Esophagus muscularis mucosa (tissue), 4 donors: ENCODE measurements at regions not wholly inside any gene's neighbourhood (a gene's known extent, or its start where the extent isn't known, plus 50 kb on each side); places are given as distances from the start of the nearest gene placed in this dataset.

Experiments used
- DNase-seq: peaks from one replicate; pipeline ENCODE4 v3.0.0-alpha.2; 2017; ENCODE audit errors: extremely low spot score
- H3K27ac ChIP-seq, 4 donors: fragments of 200-600 bp; sonication (generic); replicated peaks in 1 of 4; 1 replicate in 3 of 4; 2 replicates in 1 of 4; pipeline ENCODE4 v1.5.1; 2016 to 2019; ENCODE audit warnings: mild to moderate bottlenecking in 1 of 4
- H3K27me3 ChIP-seq, 4 donors: fragments of 200-600 bp; sonication (generic); one replicate each; pipeline versions ENCODE4 v1.5.1 to v1.6.0; 2016 to 2019
- H3K36me3 ChIP-seq, 4 donors: fragments of 200-600 bp; sonication (generic); one replicate each; pipeline ENCODE4 v1.5.1; 2016 to 2019
- H3K4me1 ChIP-seq, 4 donors: fragments of 200-600 bp; sonication (generic); one replicate each; pipeline ENCODE4 v1.5.1; 2016 to 2019
- H3K4me3 ChIP-seq, 4 donors: fragments of 200-600 bp; sonication (generic); 1 replicate in 2 of 4; 2 replicates in 2 of 4; pipeline ENCODE4 v1.5.1; 2016 to 2019; ENCODE audit warnings: mild to moderate bottlenecking in 4 of 4, moderate library complexity in 1 of 4
- H3K9me3 ChIP-seq, 4 donors: fragments of 200-600 bp; sonication (generic); 1 replicate in 3 of 4; 2 replicates in 1 of 4; pipeline ENCODE4 v1.5.1; 2016 to 2019
- EP300 ChIP-seq: sonication (generic); formaldehyde crosslinking; IDR thresholded peaks from one replicate; pipeline ENCODE4 v1.6.1; 2017; ENCODE audit warnings: antibody characterized with exemption
- POLR2A ChIP-seq: fragments of 450-650 bp; IDR thresholded peaks from one replicate; pipeline ENCODE4 v1.6.1; 2017; ENCODE audit warnings: antibody characterized with exemption, moderate library complexity, mild to moderate bottlenecking, low read depth
- POLR2AphosphoS5 ChIP-seq, 2 donors: sonication (generic); formaldehyde crosslinking; IDR thresholded peaks; one replicate each; pipeline ENCODE4 v1.6.1; 2017; ENCODE audit warnings: antibody characterized with exemption in 2 of 2
- WGBS: methylation state at CpG from one replicate; pipeline ENCODE4 v1.1.5; 2018; 5-methylcytosine and 5-hydroxymethylcytosine counted together
- intact Hi-C: fragments of 100-400 bp; cut with DNase I; formaldehyde crosslinking; loops from one replicate; pipeline ENCODE4 v1.15.1; 2023
- TF ChIP-seq, protein P1 (sequence below), 3 experiments: fragments of 200-600 bp in 2 of 3; fragments of 450-650 bp in 1 of 3; sonication (generic) in 2 of 3; IDR thresholded peaks; one replicate each; pipeline ENCODE4 v1.5.1; 2017 to 2019; ENCODE audit warnings: antibody characterized with exemption in 3 of 3, mild to moderate bottlenecking in 2 of 3, moderate library complexity in 1 of 3

DNA sequence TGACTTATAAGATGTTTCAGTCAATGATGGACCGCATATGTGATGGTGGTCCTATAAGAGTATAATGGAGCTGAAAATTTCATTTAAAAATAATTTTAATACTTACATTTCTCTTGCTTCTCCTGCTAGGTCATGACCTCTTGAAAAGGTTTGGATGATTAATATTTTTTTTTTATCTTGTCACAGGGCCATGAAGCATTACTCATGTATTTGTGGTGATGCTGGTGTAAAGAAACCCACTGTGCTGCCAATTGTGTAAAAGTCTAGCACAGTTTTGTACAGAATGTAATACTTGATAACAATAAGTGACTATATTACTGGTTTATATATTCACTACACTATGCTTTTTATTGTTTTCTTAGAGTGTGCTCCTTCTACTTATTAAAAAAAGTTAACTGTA is 124.2 kb upstream of the CELF4 start:
- no peak overlapping the region for H3K27ac ChIP-seq
- no peaks in the 10 kb centered on the region for H3K4me1 ChIP-seq
- H3K36me3 ChIP-seq = no peaks in the 10 kb centered on the region
- no peak for DNase-seq
- H3K9me3 ChIP-seq = no peaks in the 10 kb centered on the region
- H3K4me3 ChIP-seq = no peak overlapping the region
- no peak for TF ChIP-seq EP300
- TF ChIP-seq POLR2A = no peak
- H3K27me3 ChIP-seq = no peaks in the 10 kb centered on the region
- 91% methylated on average over 1 of the region's 1 CpG for WGBS
- intact Hi-C loops = no loop called here

DNA sequence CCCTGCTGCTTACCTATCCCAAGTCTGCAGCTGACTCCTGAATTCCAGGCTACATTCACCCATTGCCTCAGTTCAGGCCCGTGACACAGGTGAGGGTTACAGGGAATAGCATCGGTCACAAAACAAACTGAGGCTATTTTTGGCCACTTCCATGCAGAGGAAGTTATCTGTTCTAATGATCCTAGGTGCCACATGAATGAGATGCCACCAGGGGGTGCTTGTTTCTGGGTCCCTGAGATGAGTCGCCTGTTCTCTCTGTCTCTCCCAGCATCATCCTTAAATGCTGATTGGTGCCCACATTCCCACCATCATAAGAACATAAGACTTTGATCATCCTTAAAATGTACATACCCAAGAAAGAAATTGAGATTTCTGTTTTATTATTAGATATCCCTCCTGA is 119.0 kb upstream of the CELF4 start:
- Histone ChIP-seq H3K9me3 (no peaks in the 10 kb centered on the region), H3K4me3 (no peak overlapping the region), H3K4me1 (no peaks in the 10 kb centered on the region), H3K36me3 (no peaks in the 10 kb centered on the region), H3K27me3 (peaks cover 0 to 6% (median 0%) of the 10 kb centered on the region in 4 donors), H3K27ac (no peak overlapping the region)
- intact Hi-C loops = no loop called here
- DNase-seq = no peak
- TF ChIP-seq POLR2AphosphoS5 (IDR thresholded peaks at IDR 0.05) (no peak), EP300 (no peak), POLR2A (no peak)
- TF ChIP-seq, protein P1, sequence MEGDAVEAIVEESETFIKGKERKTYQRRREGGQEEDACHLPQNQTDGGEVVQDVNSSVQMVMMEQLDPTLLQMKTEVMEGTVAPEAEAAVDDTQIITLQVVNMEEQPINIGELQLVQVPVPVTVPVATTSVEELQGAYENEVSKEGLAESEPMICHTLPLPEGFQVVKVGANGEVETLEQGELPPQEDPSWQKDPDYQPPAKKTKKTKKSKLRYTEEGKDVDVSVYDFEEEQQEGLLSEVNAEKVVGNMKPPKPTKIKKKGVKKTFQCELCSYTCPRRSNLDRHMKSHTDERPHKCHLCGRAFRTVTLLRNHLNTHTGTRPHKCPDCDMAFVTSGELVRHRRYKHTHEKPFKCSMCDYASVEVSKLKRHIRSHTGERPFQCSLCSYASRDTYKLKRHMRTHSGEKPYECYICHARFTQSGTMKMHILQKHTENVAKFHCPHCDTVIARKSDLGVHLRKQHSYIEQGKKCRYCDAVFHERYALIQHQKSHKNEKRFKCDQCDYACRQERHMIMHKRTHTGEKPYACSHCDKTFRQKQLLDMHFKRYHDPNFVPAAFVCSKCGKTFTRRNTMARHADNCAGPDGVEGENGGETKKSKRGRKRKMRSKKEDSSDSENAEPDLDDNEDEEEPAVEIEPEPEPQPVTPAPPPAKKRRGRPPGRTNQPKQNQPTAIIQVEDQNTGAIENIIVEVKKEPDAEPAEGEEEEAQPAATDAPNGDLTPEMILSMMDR (IDR thresholded peaks at IDR 0.05) = no peak
- WGBS = 90% methylated on average over 3 of the region's 3 CpGs

DNA sequence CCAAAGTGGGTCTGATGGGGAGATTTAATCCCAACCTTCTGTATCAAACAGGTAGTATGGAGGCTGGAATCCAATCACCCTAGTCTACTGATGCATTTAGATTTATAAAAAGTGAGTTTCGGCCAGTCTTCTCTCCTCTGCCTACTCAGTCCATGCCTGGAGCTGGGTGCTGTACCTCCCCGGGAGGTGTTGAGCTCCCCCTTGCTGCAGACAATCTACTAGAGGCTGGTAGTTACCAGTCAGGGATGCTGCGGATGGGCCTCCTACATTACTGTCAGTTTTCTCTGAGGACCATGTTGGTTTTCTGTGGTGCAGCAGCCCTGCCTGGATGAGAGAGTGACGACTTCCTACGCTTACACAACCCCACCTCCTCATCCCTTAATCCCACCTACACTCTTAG is 118.6 kb upstream of the CELF4 start:
- Histone ChIP-seq H3K27me3 (peaks cover 0 to 6% (median 0%) of the 10 kb centered on the region in 4 donors), H3K27ac (no peak overlapping the region), H3K9me3 (no peaks in the 10 kb centered on the region), H3K4me1 (no peaks in the 10 kb centered on the region), H3K36me3 (no peaks in the 10 kb centered on the region), H3K4me3 (no peak overlapping the region)
- TF ChIP-seq POLR2AphosphoS5 (IDR thresholded peaks at IDR 0.05) (no peak), POLR2A (no peak), EP300 (no peak)
- TF ChIP-seq, protein P1 (IDR thresholded peaks at IDR 0.05) = no peak
- 90% methylated on average over 5 of the region's 5 CpGs for WGBS
- intact Hi-C loops = no loop called here
- DNase-seq = no peak

DNA sequence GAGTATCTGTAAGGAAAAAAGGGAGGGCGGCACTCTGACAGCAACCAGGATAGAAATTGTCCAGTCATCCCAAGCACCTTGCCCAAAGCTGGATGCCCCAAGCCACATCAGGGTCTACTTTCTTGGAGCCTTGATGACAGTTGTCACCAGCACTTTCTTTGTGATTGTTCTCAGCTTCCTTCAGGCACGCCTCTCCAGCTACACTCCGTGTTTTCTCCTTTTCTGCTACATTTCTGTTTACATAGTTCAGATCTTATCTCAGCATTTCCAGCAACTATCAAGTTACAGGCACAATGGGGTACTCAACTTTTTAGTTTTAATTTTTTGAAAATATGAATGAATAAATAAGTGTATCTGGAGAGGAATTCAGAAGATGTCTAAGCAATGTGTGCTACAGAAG is 115.3 kb upstream of the CELF4 start:
- whole genome bisulfite sequencing = 44% methylated on average over 3 of the region's 3 CpGs
- H3K27ac ChIP-seq = no peak overlapping the region
- H3K4me1 ChIP-seq = no peaks in the 10 kb centered on the region
- DNase-seq = no peak
- peaks cover 0 to 4% (median 2%) of the 10 kb centered on the region in 4 donors for H3K9me3 ChIP-seq
- TF ChIP-seq, protein P1 (IDR thresholded peaks at IDR 0.05) = no peak
- no peak for TF ChIP-seq EP300
- no peak for TF ChIP-seq POLR2AphosphoS5 (IDR thresholded peaks at IDR 0.05)
- TF ChIP-seq POLR2A = no peak
- intact Hi-C loops = no loop called here
- no peak overlapping the region for H3K4me3 ChIP-seq
- H3K36me3 ChIP-seq = no peaks in the 10 kb centered on the region
- H3K27me3 ChIP-seq = peaks cover 0 to 6% (median 0%) of the 10 kb centered on the region in 4 donors

DNA sequence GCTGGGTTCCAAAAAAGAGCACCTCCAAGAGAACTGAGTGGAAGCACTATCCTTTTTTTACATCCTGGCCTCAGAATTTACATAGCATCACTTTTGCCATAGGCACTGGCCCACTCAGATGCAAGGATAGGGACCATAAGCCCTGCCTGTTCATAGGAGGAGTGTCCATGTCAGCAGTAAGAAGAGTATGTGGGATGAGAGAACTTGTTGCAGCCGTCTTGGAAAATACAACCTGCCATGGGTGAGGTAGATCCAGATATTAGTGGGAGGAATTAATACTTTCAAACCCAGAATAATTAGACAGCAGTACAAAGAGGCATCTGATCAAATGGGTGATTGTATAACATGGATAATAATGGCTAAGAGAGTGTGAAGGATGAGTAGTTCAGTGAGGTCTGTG is 110.7 kb upstream of the CELF4 start:
- Histone ChIP-seq H3K9me3 (peaks cover 0 to 9% (median 4%) of the 10 kb centered on the region in 4 donors), H3K27ac (no peak overlapping the region), H3K4me1 (no peaks in the 10 kb centered on the region), H3K36me3 (no peaks in the 10 kb centered on the region), H3K27me3 (peaks cover 0 to 2% (median 0%) of the 10 kb centered on the region in 4 donors), H3K4me3 (no peak overlapping the region)
- no peak for DNase-seq
- intact Hi-C loops = no loop called here
- TF ChIP-seq, protein P1 (IDR thresholded peaks at IDR 0.05) = no peak
- TF ChIP-seq EP300 (no peak), POLR2A (no peak), POLR2AphosphoS5 (IDR thresholded peaks at IDR 0.05) (no peak)
- 82% methylated on average over 1 of the region's 1 CpG for WGBS
